PC-3 (cell line): ENCODE measurements at regions not wholly inside any gene's neighbourhood (a gene's known extent, or its start where the extent isn't known, plus 50 kb on each side); places are given as distances from the start of the nearest gene placed in this dataset.

Source experiments
- EZH2 ChIP-seq: fragments of 300-600 bp; sonication (generic); IDR thresholded peaks from one replicate; pipeline ENCODE4 v1.6.1; 2017; ENCODE audit warnings: antibody characterized with exemption, mild to moderate bottlenecking, low read length; ENCODE audit not compliant: unreplicated experiment
- EZH2phosphoT487 ChIP-seq: fragments of 300-600 bp; sonication (generic); IDR thresholded peaks from 2 replicates; pipeline ENCODE4 v1.6.1; 2018; ENCODE audit warnings: mild to moderate bottlenecking, antibody characterized with exemption, low read length, borderline replicate concordance
- TF ChIP-seq, protein P1 (sequence below): fragments of 300-600 bp; sonication (generic); conservative IDR thresholded peaks from 2 replicates; pipeline ENCODE4 v1.5.1; 2017; ENCODE audit warnings: antibody characterized with exemption, low read depth, mild to moderate bottlenecking, low read length

DNA sequence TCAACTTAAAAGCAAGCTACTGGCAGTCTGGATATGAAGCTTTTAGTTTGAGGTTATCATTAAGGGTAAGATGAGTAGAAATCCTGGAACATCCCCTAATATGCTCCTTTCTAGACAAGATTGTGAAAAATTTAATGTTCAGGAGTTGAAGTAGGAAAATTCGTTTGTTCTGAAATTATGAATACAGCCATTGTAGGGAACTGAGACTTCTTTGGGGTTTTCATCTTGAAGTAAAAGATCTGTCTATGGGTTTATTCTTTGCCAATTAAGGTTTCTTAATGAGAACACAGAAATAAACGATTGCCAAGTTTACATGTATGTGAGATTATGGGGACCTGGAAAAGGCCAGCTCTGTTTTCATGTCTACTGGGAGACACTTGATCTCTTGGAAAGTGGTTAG, 225.6 kb upstream of the MOCS1 start:
- TF ChIP-seq, protein P1, sequence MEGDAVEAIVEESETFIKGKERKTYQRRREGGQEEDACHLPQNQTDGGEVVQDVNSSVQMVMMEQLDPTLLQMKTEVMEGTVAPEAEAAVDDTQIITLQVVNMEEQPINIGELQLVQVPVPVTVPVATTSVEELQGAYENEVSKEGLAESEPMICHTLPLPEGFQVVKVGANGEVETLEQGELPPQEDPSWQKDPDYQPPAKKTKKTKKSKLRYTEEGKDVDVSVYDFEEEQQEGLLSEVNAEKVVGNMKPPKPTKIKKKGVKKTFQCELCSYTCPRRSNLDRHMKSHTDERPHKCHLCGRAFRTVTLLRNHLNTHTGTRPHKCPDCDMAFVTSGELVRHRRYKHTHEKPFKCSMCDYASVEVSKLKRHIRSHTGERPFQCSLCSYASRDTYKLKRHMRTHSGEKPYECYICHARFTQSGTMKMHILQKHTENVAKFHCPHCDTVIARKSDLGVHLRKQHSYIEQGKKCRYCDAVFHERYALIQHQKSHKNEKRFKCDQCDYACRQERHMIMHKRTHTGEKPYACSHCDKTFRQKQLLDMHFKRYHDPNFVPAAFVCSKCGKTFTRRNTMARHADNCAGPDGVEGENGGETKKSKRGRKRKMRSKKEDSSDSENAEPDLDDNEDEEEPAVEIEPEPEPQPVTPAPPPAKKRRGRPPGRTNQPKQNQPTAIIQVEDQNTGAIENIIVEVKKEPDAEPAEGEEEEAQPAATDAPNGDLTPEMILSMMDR, result no peak
- no peak for TF ChIP-seq EZH2
- no peak for TF ChIP-seq EZH2phosphoT487
